GM12878 (cell line): ENCODE measurements at regions not wholly inside any gene's neighbourhood (a gene's known extent, or its start where the extent isn't known, plus 50 kb on each side); places are given as distances from the start of the nearest gene placed in this dataset.
"Not testable (repeated sequence)": the region's sequence is repeated elsewhere in the genome, so short reads cannot be mapped to it uniquely, and the experiment has no call there.

ENCODE experiments used
- ATAC-seq: fragments of 200-7000 bp; cut with Tn5 transposase; 3 replicates; pipeline ENCODE4 v1.9.1; 2020; ENCODE audit warnings: mild to moderate bottlenecking, moderate library complexity
- BruUV-seq: library from RNA; stranded (reverse); fragments of 400-500 nt; replicated peaks from 2 replicates; lab custom pipeline; 2021; lab: Mats Ljungman, UMichigan
- CTCF ChIA-PET: fragments of 300-600 bp; sonication (Branson Sonifier 250); formaldehyde crosslinking; extraction: SDS; loops from one replicate; lab custom pipeline; 2021; ENCODE audit warnings: inconsistent platforms; lab: Yijun Ruan, JAX
- POLR2A ChIA-PET: fragments of 350-600 bp; formaldehyde crosslinking; extraction: SDS; loops from one replicate; lab custom pipeline; 2021; ENCODE audit warnings: inconsistent platforms; lab: Charles Lee
- RAD21 ChIA-PET: fragments of 300-600 bp; sonication (Branson Sonifier 250); formaldehyde crosslinking; loops from one replicate; lab custom pipeline; 2023; ENCODE audit warnings: antibody characterized with exemption; ENCODE audit not compliant: unreplicated experiment; lab: Charles Lee
- SMC1A ChIA-PET: fragments of 300-600 bp; sonication (Branson Sonifier 250); formaldehyde crosslinking; loops from one replicate; lab custom pipeline; 2023; ENCODE audit not compliant: unreplicated experiment, uncharacterized antibody; lab: Charles Lee
- DNase-seq: peaks from one replicate; pipeline ENCODE4 v3.0.0-alpha.2; 2011; ENCODE audit warnings: low read depth, low spot score
- FAIRE-seq: peaks from 3 replicates; lab custom pipeline; 2011; peaks lifted over from hg19 to GRCh38; lab: Jason Lieb, UNC
- H2AFZ ChIP-seq: 2 replicates; pipeline ENCODE4 v1.6.0; 2011; ENCODE audit warnings: low read depth, low read length, control low read depth; ENCODE audit not compliant: control insufficient read depth
- H3K27ac ChIP-seq: 2 replicates; pipeline ENCODE4 v1.5.1; 2011; ENCODE audit warnings: control low read depth; ENCODE audit not compliant: control insufficient read depth, insufficient read depth
- H3K27me3 ChIP-seq, 2 experiments: replicated peaks in 1 of 2; 2 replicates each; pipeline versions ENCODE4 v1.6.0 to v1.6.1; 2011; ENCODE audit warnings: low read length in 1 of 2; ENCODE audit not compliant: control insufficient read depth in 2 of 2, insufficient read depth in 2 of 2
- H3K36me3 ChIP-seq, 2 experiments: 2 replicates each; pipeline ENCODE4 v1.5.1; 2011; ENCODE audit warnings: low read length in 1 of 2; ENCODE audit not compliant: control insufficient read depth in 2 of 2, insufficient read depth in 2 of 2
- H3K4me1 ChIP-seq: 2 replicates; pipeline ENCODE4 v1.6.1; 2011; ENCODE audit warnings: mild to moderate bottlenecking, low read length, moderate library complexity, mixed read lengths; ENCODE audit not compliant: control insufficient read depth, insufficient read depth
- H3K4me2 ChIP-seq: 2 replicates; pipeline ENCODE4 v1.6.0; 2011; ENCODE audit warnings: control low read depth; ENCODE audit not compliant: control insufficient read depth, insufficient read depth
- H3K4me3 ChIP-seq: fragments of 200-600 bp; sonication (generic); 2 replicates; pipeline ENCODE4 v1.5.1; 2016
- H3K79me2 ChIP-seq: 2 replicates; pipeline ENCODE4 v1.6.0; 2011; ENCODE audit warnings: low read length; ENCODE audit not compliant: control insufficient read depth, insufficient read depth
- H3K9ac ChIP-seq: 2 replicates; pipeline ENCODE4 v1.8.0; 2011; ENCODE audit warnings: low read length, control low read depth, mixed read lengths; ENCODE audit not compliant: control insufficient read depth, insufficient read depth
- H3K9me3 ChIP-seq: replicated peaks from 3 replicates; pipeline ENCODE4 v1.5.1; 2011; ENCODE audit warnings: mild to moderate bottlenecking, low read length; ENCODE audit not compliant: control insufficient read depth, insufficient read depth
- H4K20me1 ChIP-seq: 2 replicates; pipeline ENCODE4 v1.6.0; 2011; ENCODE audit not compliant: control insufficient read depth, insufficient read depth
- ATF7 ChIP-seq: fragments of 450-650 bp; IDR thresholded peaks from 2 replicates; pipeline ENCODE4 v1.6.1; 2016; ENCODE audit warnings: low read depth, mild to moderate bottlenecking
- BRCA1 ChIP-seq: IDR thresholded peaks from 2 replicates; pipeline ENCODE4 v1.6.1; 2011; ENCODE audit warnings: low read depth, low read length, improper control_type of control experiment
- CHD2 ChIP-seq: IDR thresholded peaks from 2 replicates; pipeline ENCODE4 v1.6.1; 2011; ENCODE audit warnings: low read depth, low read length, improper control_type of control experiment, borderline replicate concordance
- ESRRA ChIP-seq: IDR thresholded peaks from 2 replicates; pipeline ENCODE4 v1.6.1; 2012; ENCODE audit warnings: mild to moderate bottlenecking, low read length, improper control_type of control experiment
- FOXM1 ChIP-seq: IDR thresholded peaks from 2 replicates; pipeline ENCODE4 v1.6.1; 2012; ENCODE audit warnings: low read depth, mild to moderate bottlenecking, inconsistent platforms, low read length, moderate library complexity
- IKZF2 ChIP-seq, 2 experiments: fragments of 450-650 bp; IDR thresholded peaks; 2 replicates each; pipeline ENCODE4 v1.6.1; 2017; ENCODE audit warnings: mild to moderate bottlenecking in 2 of 2, moderate library complexity in 2 of 2
- JUND ChIP-seq: IDR thresholded peaks from 2 replicates; pipeline ENCODE4 v1.6.1; 2012; ENCODE audit warnings: low read depth, mild to moderate bottlenecking, low read length, improper control_type of control experiment, moderate library complexity
- MXI1 ChIP-seq: fragments of 150-350 bp; IDR thresholded peaks from 2 replicates; pipeline ENCODE4 v1.6.1; 2011; ENCODE audit warnings: low read depth, mild to moderate bottlenecking, inconsistent platforms, low read length, improper control_type of control experiment
- NFYB ChIP-seq: IDR thresholded peaks from 2 replicates; pipeline ENCODE4 v1.6.1; 2011; ENCODE audit warnings: low read depth, mild to moderate bottlenecking, low read length, improper control_type of control experiment, moderate library complexity; ENCODE audit not compliant: insufficient read depth
- NRF1 ChIP-seq: conservative IDR thresholded peaks from 2 replicates; pipeline ENCODE4 v1.6.1; 2011; ENCODE audit warnings: mild to moderate bottlenecking, low read depth, low read length, improper control_type of control experiment
- RELA ChIP-seq: fragments of 450-650 bp; IDR thresholded peaks from 2 replicates; pipeline ENCODE4 v1.8.0; 2014; ENCODE audit warnings: borderline replicate concordance; ENCODE audit not compliant: partially characterized antibody
- TARDBP ChIP-seq: IDR thresholded peaks from 2 replicates; pipeline ENCODE4 v1.6.1; 2016; ENCODE audit warnings: borderline replicate concordance
- TCF12 ChIP-seq: IDR thresholded peaks from 2 replicates; pipeline ENCODE4 v1.6.1; 2011; ENCODE audit warnings: low read depth, mild to moderate bottlenecking, low read length
- TCF3 ChIP-seq: IDR thresholded peaks from 2 replicates; pipeline ENCODE4 v1.6.1; 2012; ENCODE audit warnings: low read depth, mild to moderate bottlenecking, low read length, borderline replicate concordance; ENCODE audit not compliant: insufficient read depth
- WRNIP1 ChIP-seq: IDR thresholded peaks from 2 replicates; pipeline ENCODE4 v1.6.1; 2011; ENCODE audit warnings: low read depth, low read length, improper control_type of control experiment, borderline replicate concordance
- ZBED1 ChIP-seq: IDR thresholded peaks from 2 replicates; pipeline ENCODE4 v1.6.1; 2016; ENCODE audit warnings: borderline replicate concordance
- WGBS: methylation state at CpG from one replicate; pipeline ENCODE4 v1.1.6; 2016; ENCODE audit warnings: low lambda C conversion rate; ENCODE audit not compliant: insufficient replicate concordance, insufficient coverage; ENCODE audit errors: missing lambda C conversion rate; 5-methylcytosine and 5-hydroxymethylcytosine counted together
- in situ Hi-C: fragments of 300-500 bp; cut with MboI; formaldehyde crosslinking; loops from 9 replicates; pipeline ENCODE4 v1.14.3; 2018; ENCODE audit warnings: mixed read lengths
- intact Hi-C: fragments of 100-400 bp; cut with micrococcal nuclease; formaldehyde crosslinking; loops from one replicate; pipeline ENCODE4 v1.14.2; 2022; ENCODE audit not compliant: unreplicated experiment
- TF ChIP-seq, protein P1 (sequence below): fragments of 450-650 bp; IDR thresholded peaks from 2 replicates; pipeline ENCODE4 v1.6.1; 2014; ENCODE audit warnings: mild to moderate bottlenecking
- TF ChIP-seq, protein P2 (sequence below): fragments of 450-650 bp; IDR thresholded peaks from 2 replicates; pipeline ENCODE4 v1.6.1; 2016; ENCODE audit warnings: mild to moderate bottlenecking

DNA sequence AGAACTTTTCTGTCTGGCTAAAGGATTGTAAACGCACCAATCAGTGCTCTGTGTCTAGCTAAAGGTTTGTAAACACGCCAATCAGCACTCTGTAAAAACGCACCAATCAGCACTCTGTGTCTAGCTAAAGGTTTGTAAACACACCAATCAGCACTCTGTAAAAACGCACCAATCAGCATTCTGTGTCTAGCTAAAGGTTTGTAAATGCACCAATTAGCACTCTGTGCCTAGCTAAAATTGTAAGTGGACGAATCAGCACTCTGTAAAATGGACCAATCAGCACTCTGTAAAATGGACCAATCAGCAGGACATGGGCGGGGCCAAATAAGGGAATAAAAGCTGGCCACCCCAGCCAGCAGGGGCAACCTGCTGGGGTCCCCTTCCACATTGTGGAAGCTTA, 134.1 kb downstream of the PSAT1 start:
- BruUV-seq, in situ Hi-C loops, H3K9me3 ChIP-seq, H3K4me3 ChIP-seq, RAD21 ChIA-PET, FAIRE-seq, H3K4me2 ChIP-seq, DNase-seq, H3K27ac ChIP-seq, POLR2A ChIA-PET, H3K27me3 ChIP-seq, ATAC-seq, H3K79me2 ChIP-seq, H3K36me3 ChIP-seq, H2AFZ ChIP-seq, H3K4me1 ChIP-seq, SMC1A ChIA-PET, H3K9ac ChIP-seq, H4K20me1 ChIP-seq: not testable (repeated sequence)
- WGBS: 29% methylated on average over 6 of the region's 6 CpGs
- peak; percentile 59; the same call in 1 of the 2 replicates for TF ChIP-seq NFYB
- CTCF ChIA-PET: interaction anchor here (1.8 kb wide), 1 partner anchor 9 kb away, joined by 7 read pairs; no protein-coding TSS in a partner anchor
- intact Hi-C loops: loop anchor here (10.0 kb wide), 2 partner anchors 174 to 1744 kb away; no protein-coding TSS in a partner anchor

DNA sequence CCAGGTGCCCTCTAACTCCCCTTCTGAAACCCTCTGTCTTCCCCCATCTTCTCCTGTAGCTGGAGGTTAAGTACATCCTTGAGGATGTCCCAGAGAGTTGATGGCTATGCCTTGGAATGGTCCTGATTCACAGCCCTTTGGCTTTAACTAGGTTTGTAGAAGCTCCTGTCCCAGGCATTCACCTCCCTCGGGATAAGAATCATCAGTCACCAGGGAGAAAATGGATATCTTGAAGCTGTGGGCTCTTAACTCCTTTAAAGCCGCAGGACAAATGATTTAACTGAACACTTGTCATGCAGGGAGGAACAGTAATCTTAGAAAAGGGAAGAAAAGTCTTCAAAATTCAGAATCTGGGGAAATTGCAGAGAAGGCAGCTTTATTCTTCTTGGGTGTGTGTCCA, 139.9 kb downstream of the PSAT1 start:
- H3K4me1 ChIP-seq: no peaks in the 10 kb centered on the region
- POLR2A ChIA-PET: no interaction called here
- H3K27me3 ChIP-seq: peaks cover 0 to 4% of the 10 kb centered on the region in 2 experiments; a peak in 3 of 4 replicates
- DNase-seq (no peak), ATAC-seq (no peak), FAIRE-seq (no peak)
- H3K27ac ChIP-seq: no peak overlapping the region
- CTCF ChIA-PET: no interaction called here
- H3K9ac ChIP-seq: no peak overlapping the region
- H3K79me2 ChIP-seq: no peaks in the 10 kb centered on the region
- H3K9me3 ChIP-seq: no peaks in the 10 kb centered on the region
- in situ Hi-C loops: no loop called here
- WGBS: 0% methylated on average over 2 of the region's 2 CpGs
- SMC1A ChIA-PET: no interaction called here
- TF ChIP-seq, protein P1, sequence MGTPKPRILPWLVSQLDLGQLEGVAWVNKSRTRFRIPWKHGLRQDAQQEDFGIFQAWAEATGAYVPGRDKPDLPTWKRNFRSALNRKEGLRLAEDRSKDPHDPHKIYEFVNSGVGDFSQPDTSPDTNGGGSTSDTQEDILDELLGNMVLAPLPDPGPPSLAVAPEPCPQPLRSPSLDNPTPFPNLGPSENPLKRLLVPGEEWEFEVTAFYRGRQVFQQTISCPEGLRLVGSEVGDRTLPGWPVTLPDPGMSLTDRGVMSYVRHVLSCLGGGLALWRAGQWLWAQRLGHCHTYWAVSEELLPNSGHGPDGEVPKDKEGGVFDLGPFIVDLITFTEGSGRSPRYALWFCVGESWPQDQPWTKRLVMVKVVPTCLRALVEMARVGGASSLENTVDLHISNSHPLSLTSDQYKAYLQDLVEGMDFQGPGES: no peak
- no peak for TF ChIP-seq BRCA1
- TF ChIP-seq TCF3: no peak
- TF ChIP-seq ZBED1: no peak
- no peak for TF ChIP-seq TCF12
- no peak for TF ChIP-seq MXI1
- TF ChIP-seq JUND: no peak
- no peak for TF ChIP-seq WRNIP1
- TF ChIP-seq, protein P2, sequence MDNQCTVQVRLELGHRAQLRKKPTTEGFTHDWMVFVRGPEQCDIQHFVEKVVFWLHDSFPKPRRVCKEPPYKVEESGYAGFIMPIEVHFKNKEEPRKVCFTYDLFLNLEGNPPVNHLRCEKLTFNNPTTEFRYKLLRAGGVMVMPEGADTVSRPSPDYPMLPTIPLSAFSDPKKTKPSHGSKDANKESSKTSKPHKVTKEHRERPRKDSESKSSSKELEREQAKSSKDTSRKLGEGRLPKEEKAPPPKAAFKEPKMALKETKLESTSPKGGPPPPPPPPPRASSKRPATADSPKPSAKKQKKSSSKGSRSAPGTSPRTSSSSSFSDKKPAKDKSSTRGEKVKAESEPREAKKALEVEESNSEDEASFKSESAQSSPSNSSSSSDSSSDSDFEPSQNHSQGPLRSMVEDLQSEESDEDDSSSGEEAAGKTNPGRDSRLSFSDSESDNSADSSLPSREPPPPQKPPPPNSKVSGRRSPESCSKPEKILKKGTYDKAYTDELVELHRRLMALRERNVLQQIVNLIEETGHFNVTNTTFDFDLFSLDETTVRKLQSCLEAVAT: no peak
- TF ChIP-seq CHD2: no peak
- no peak for TF ChIP-seq ATF7
- no peak for TF ChIP-seq ESRRA
- no peak for TF ChIP-seq RELA
- TF ChIP-seq FOXM1: no peak
- TF ChIP-seq NRF1: no peak
- TF ChIP-seq TARDBP: no peak
- TF ChIP-seq IKZF2 (IDR thresholded peaks at IDR 0.05): no peak
- no TSS peak for BruUV-seq
- no peaks in the 10 kb centered on the region for H4K20me1 ChIP-seq
- H2AFZ ChIP-seq: no peak overlapping the region
- H3K4me2 ChIP-seq: no peak overlapping the region
- RAD21 ChIA-PET: no interaction called here
- intact Hi-C loops: loop anchor here (10.0 kb wide), 2 partner anchors 168 to 1738 kb away; no protein-coding TSS in a partner anchor
- H3K36me3 ChIP-seq: no peaks in the 10 kb centered on the region
- H3K4me3 ChIP-seq: no peak overlapping the region
